OCI-LY3 (cell line): ENCODE measurements at regions not wholly inside any gene's neighbourhood (a gene's known extent, or its start where the extent isn't known, plus 50 kb on each side); places are given as distances from the start of the nearest gene placed in this dataset.

Experiments used
- H2AFZ ChIP-seq: fragments of 200-600, 300-600 bp; shearing (Covaris generic); 2 replicates; pipeline ENCODE4 v1.6.0; 2014; ENCODE audit warnings: antibody characterized with exemption, low read depth, low read length
- H3K27ac ChIP-seq: fragments of 200-600, 300-600 bp; sonication (generic); 2 replicates; pipeline ENCODE4 v1.5.1; 2014; ENCODE audit warnings: mild to moderate bottlenecking, low read length, moderate library complexity, mixed read lengths
- H3K27me3 ChIP-seq: fragments of 200-600, 300-600 bp; sonication (generic); 2 replicates; pipeline ENCODE4 v1.6.1; 2014; ENCODE audit warnings: low read depth, low read length, mixed read lengths
- H3K36me3 ChIP-seq: fragments of 200-600, 300-600 bp; sonication (generic); replicated peaks from 2 replicates; pipeline ENCODE3; 2014; ENCODE audit warnings: low read depth, low read length, mixed read lengths
- H3K4me1 ChIP-seq: fragments of 300-600, 200-600 bp; sonication (generic); 2 replicates; pipeline ENCODE4 v1.6.1; 2014; ENCODE audit warnings: low read length, mixed read lengths
- H3K4me2 ChIP-seq: fragments of 200-600, 300-600 bp; sonication (generic); 2 replicates; pipeline ENCODE4 v1.6.1; 2014; ENCODE audit warnings: low read length, mixed read lengths
- H3K4me3 ChIP-seq: fragments of 300-600, 200-600 bp; sonication (generic); 2 replicates; pipeline ENCODE4 v1.5.1; 2014; ENCODE audit warnings: antibody characterized with exemption, mild to moderate bottlenecking, low read length, moderate library complexity
- H3K79me2 ChIP-seq: fragments of 300-600, 200-600 bp; shearing (Covaris generic); 2 replicates; pipeline ENCODE4 v1.6.1; 2014; ENCODE audit warnings: mild to moderate bottlenecking, low read length, mixed read lengths
- H3K9ac ChIP-seq: fragments of 300-600, 200-600 bp; shearing (Covaris generic); 2 replicates; pipeline ENCODE4 v1.6.0; 2014; ENCODE audit warnings: mild to moderate bottlenecking, low read length, moderate library complexity
- H3K9me3 ChIP-seq: fragments of 200-600, 300-600 bp; shearing (Covaris generic); 2 replicates; pipeline ENCODE4 v1.6.1; 2014; ENCODE audit warnings: low read length, mixed read lengths; ENCODE audit not compliant: insufficient read depth
- H4K20me1 ChIP-seq: fragments of 200-600, 300-600 bp; sonication (generic); 2 replicates; pipeline ENCODE4 v1.6.1; 2016; ENCODE audit warnings: low read length, mixed read lengths; ENCODE audit not compliant: insufficient read depth
- CTCF ChIP-seq: fragments of 200-600, 300-600 bp; sonication (generic); IDR thresholded peaks from 2 replicates; pipeline ENCODE4 v1.5.1; 2014; ENCODE audit warnings: antibody characterized with exemption, low read length, low read depth
- EZH2phosphoT487 ChIP-seq: fragments of 200-600 bp; shearing (Covaris generic); IDR thresholded peaks from 2 replicates; pipeline ENCODE4 v1.6.1; 2018; ENCODE audit warnings: antibody characterized with exemption, mixed run types, low read depth

- H3K9ac ChIP-seq, result no peak overlapping the region
- H3K27ac ChIP-seq, result no peak overlapping the region
- no peaks in the 10 kb centered on the region for H4K20me1 ChIP-seq
- no peaks in the 10 kb centered on the region for H3K36me3 ChIP-seq
- H3K4me1 ChIP-seq, result peaks cover 18% of the 10 kb centered on the region
- H3K9me3 ChIP-seq, result no peaks in the 10 kb centered on the region; the same call in 1 of the 2 replicates
- peak; percentile 53 for TF ChIP-seq CTCF
- no peak for TF ChIP-seq EZH2phosphoT487
- H3K4me3 ChIP-seq, result no peak overlapping the region
- peaks cover 4% of the 10 kb centered on the region; the same call in 1 of the 2 replicates for H3K27me3 ChIP-seq
- H3K79me2 ChIP-seq, result no peaks in the 10 kb centered on the region
- H3K4me2 ChIP-seq, result peak overlapping the region; percentile 44
- H2AFZ ChIP-seq, result no peak overlapping the region
Observed at GRCh38 chr14:97177016-97177415, 379.8 kb downstream of the VRK1 start.

- H3K4me3 ChIP-seq, result no peak overlapping the region
- TF ChIP-seq CTCF (no peak), EZH2phosphoT487 (no peak)
- H3K4me2 ChIP-seq, result peak overlapping the region; percentile 44
- H3K79me2 ChIP-seq, result no peaks in the 10 kb centered on the region
- H3K4me1 ChIP-seq, result peaks cover 18% of the 10 kb centered on the region
- no peaks in the 10 kb centered on the region for H4K20me1 ChIP-seq
- H3K9ac ChIP-seq, result no peak overlapping the region
- H2AFZ ChIP-seq, result no peak overlapping the region
- H3K9me3 ChIP-seq, result no peaks in the 10 kb centered on the region; the same call in 1 of the 2 replicates
- H3K27me3 ChIP-seq, result peaks cover 4% of the 10 kb centered on the region; the same call in 1 of the 2 replicates
- no peaks in the 10 kb centered on the region for H3K36me3 ChIP-seq
- no peak overlapping the region for H3K27ac ChIP-seq
Observed at GRCh38 chr14:97177635-97178034, 380.5 kb downstream of the VRK1 start.

GRCh38 chr14:97178781-97179180, 381.6 kb downstream of the VRK1 start:
- no peak for TF ChIP-seq EZH2phosphoT487
- TF ChIP-seq CTCF, result no peak
- no peak overlapping the region for H3K27ac ChIP-seq
- H3K4me2 ChIP-seq, result no peak overlapping the region

GRCh38 chr14:97179573-97179972, 382.4 kb downstream of the VRK1 start:
- TF ChIP-seq EZH2phosphoT487 (no peak), CTCF (no peak)
- H3K4me3 ChIP-seq, result no peak overlapping the region
- no peak overlapping the region for H3K4me2 ChIP-seq
- H3K4me1 ChIP-seq, result peaks cover 18% of the 10 kb centered on the region
- no peak overlapping the region for H3K9ac ChIP-seq
- peaks cover 4% of the 10 kb centered on the region; the same call in 1 of the 2 replicates for H3K27me3 ChIP-seq
- no peaks in the 10 kb centered on the region for H4K20me1 ChIP-seq
- no peaks in the 10 kb centered on the region; the same call in 1 of the 2 replicates for H3K9me3 ChIP-seq
- H2AFZ ChIP-seq, result no peak overlapping the region
- H3K79me2 ChIP-seq, result no peaks in the 10 kb centered on the region
- no peak overlapping the region for H3K27ac ChIP-seq
- H3K36me3 ChIP-seq, result no peaks in the 10 kb centered on the region

More at GRCh38 chr14:97178781-97179180, 381.6 kb downstream of the VRK1 start:
- no peak overlapping the region for H2AFZ ChIP-seq
- H3K9ac ChIP-seq, result no peak overlapping the region
- no peaks in the 10 kb centered on the region; the same call in 1 of the 2 replicates for H3K9me3 ChIP-seq
- H3K4me1 ChIP-seq, result peaks cover 18% of the 10 kb centered on the region
- H3K36me3 ChIP-seq, result no peaks in the 10 kb centered on the region
- H3K4me3 ChIP-seq, result no peak overlapping the region
- H3K27me3 ChIP-seq, result peaks cover 4% of the 10 kb centered on the region; the same call in 1 of the 2 replicates
- no peaks in the 10 kb centered on the region for H3K79me2 ChIP-seq
- no peaks in the 10 kb centered on the region for H4K20me1 ChIP-seq
